ENCODE measurements at regions not wholly inside any gene's neighbourhood (a gene's known extent, or its start where the extent isn't known, plus 50 kb on each side); places are given as distances from the start of the nearest gene placed in this dataset.

- DNase-seq (ENCODE audit: low read depth, low spot score) (no peak), FAIRE-seq (no peak)
- no peaks in the 10 kb centered on the region for H3K36me3 ChIP-seq (ENCODE audit: control insufficient read depth in 2 of 2, extremely low read depth in 1 of 2, insufficient read depth in 2 of 2, low read length in 2 of 2)
- H3K4me3 ChIP-seq (replicated peaks in 1 of 3; ENCODE audit: insufficient read depth in 1 of 3, low read depth in 1 of 3, low read length in 3 of 3): no peak overlapping the region
- H3K27ac ChIP-seq (ENCODE audit: insufficient read depth, low read depth, low read length): no peak overlapping the region
- CTCF ChIA-PET: no interaction called here
- intact Hi-C loops (cut with micrococcal nuclease): no loop called here
- no peak overlapping the region for H3K9ac ChIP-seq (replicated peaks; ENCODE audit: extremely low read depth, insufficient read depth, low read length)
- no peak overlapping the region for H2AFZ ChIP-seq (ENCODE audit: low read depth, low read length)
- dilution Hi-C loops (cut with MboI; ENCODE audit: extremely low pct_ligation_motif_present, low sequenced_read_pairs): no loop called here
- no peaks in the 10 kb centered on the region for H3K27me3 ChIP-seq (ENCODE audit: control insufficient read depth in 2 of 2, insufficient read depth in 2 of 2, low read length in 2 of 2)
- no peaks in the 10 kb centered on the region for H4K20me1 ChIP-seq (replicated peaks; ENCODE audit: control insufficient read depth, extremely low read depth, insufficient read depth, low read length)
- H3K79me2 ChIP-seq (ENCODE audit: control insufficient read depth, insufficient read depth, low read length): no peaks in the 10 kb centered on the region
- no peak for TF ChIP-seq CTCF (IDR thresholded peaks at IDR 0.05; ENCODE audit: extremely low read depth in 1 of 2, insufficient read depth in 1 of 2, low read depth in 1 of 2, low read length in 2 of 2)
- TF ChIP-seq EZH2 (IDR thresholded peaks at IDR 0.05; ENCODE audit: borderline replicate concordance, low read depth, low read length, severe bottlenecking): no peak
- no peak for TF ChIP-seq MYC (IDR thresholded peaks at IDR 0.05; ENCODE audit: low read depth, low read length)
- TF ChIP-seq GATA2 (IDR thresholded peaks at IDR 0.05; ENCODE audit: insufficient read depth, insufficient read length, low read depth, low read length): no peak
- H3K9me3 ChIP-seq (replicated peaks; ENCODE audit: control insufficient read depth, insufficient read depth, low read length): no peaks in the 10 kb centered on the region
- H3K4me2 ChIP-seq (ENCODE audit: insufficient read depth, low read length): no peak overlapping the region
- POLR2A ChIA-PET: no interaction called here
- BruUV-seq (replicated peaks): no TSS peak
- no peaks in the 10 kb centered on the region for H3K4me1 ChIP-seq (ENCODE audit: control insufficient read depth, extremely low read depth, insufficient read depth, low read length)
- H3K9me1 ChIP-seq (replicated peaks; ENCODE audit: control insufficient read depth, extremely low read depth, insufficient read depth, low read length): no peaks in the 10 kb centered on the region
These were observed 158.6 kb upstream of the RAB6C start for GRCh38 chr2:129820908-129821307.

GRCh38 chr2:129821445-129821844 lies 158.0 kb upstream of the RAB6C start:
- dilution Hi-C loops (cut with MboI; ENCODE audit: extremely low pct_ligation_motif_present, low sequenced_read_pairs): no loop called here

More at GRCh38 chr2:129821445-129821844, 158.0 kb upstream of the RAB6C start:
- FAIRE-seq (no peak), DNase-seq (ENCODE audit: low read depth, low spot score) (no peak)
- H3K9ac ChIP-seq (replicated peaks; ENCODE audit: extremely low read depth, insufficient read depth, low read length): no peak overlapping the region
- POLR2A ChIA-PET: no interaction called here
- no peaks in the 10 kb centered on the region for H3K79me2 ChIP-seq (ENCODE audit: control insufficient read depth, insufficient read depth, low read length)
- H3K27me3 ChIP-seq (ENCODE audit: control insufficient read depth in 2 of 2, insufficient read depth in 2 of 2, low read length in 2 of 2): no peaks in the 10 kb centered on the region
- H3K4me1 ChIP-seq (ENCODE audit: control insufficient read depth, extremely low read depth, insufficient read depth, low read length): no peaks in the 10 kb centered on the region
- no peaks in the 10 kb centered on the region for H3K36me3 ChIP-seq (ENCODE audit: control insufficient read depth in 2 of 2, extremely low read depth in 1 of 2, insufficient read depth in 2 of 2, low read length in 2 of 2)
- no peak overlapping the region for H2AFZ ChIP-seq (ENCODE audit: low read depth, low read length)
- no peak overlapping the region for H3K4me2 ChIP-seq (ENCODE audit: insufficient read depth, low read length)
- intact Hi-C loops (cut with micrococcal nuclease): no loop called here
- no peaks in the 10 kb centered on the region for H3K9me3 ChIP-seq (replicated peaks; ENCODE audit: control insufficient read depth, insufficient read depth, low read length)
- H3K4me3 ChIP-seq (replicated peaks in 1 of 3; ENCODE audit: insufficient read depth in 1 of 3, low read depth in 1 of 3, low read length in 3 of 3): no peak overlapping the region
- TF ChIP-seq JUN (IDR thresholded peaks at IDR 0.05; ENCODE audit: borderline replicate concordance, insufficient read depth, insufficient read length, low read depth): no peak
- no peak for TF ChIP-seq MYC (IDR thresholded peaks at IDR 0.05; ENCODE audit: low read depth, low read length)
- no peak for TF ChIP-seq POLR2A (IDR thresholded peaks at IDR 0.05; ENCODE audit: low read depth, low read length)
- no peak for TF ChIP-seq CTCF (IDR thresholded peaks at IDR 0.05; ENCODE audit: extremely low read depth in 1 of 2, insufficient read depth in 1 of 2, low read depth in 1 of 2, low read length in 2 of 2)
- no peak for TF ChIP-seq MAX (IDR thresholded peaks at IDR 0.05; ENCODE audit: insufficient read depth, insufficient read length)
- no peak for TF ChIP-seq GATA2 (IDR thresholded peaks at IDR 0.05; ENCODE audit: insufficient read depth, insufficient read length, low read depth, low read length)
- TF ChIP-seq EZH2 (IDR thresholded peaks at IDR 0.05; ENCODE audit: borderline replicate concordance, low read depth, low read length, severe bottlenecking): no peak
- no peak for TF ChIP-seq FOS (IDR thresholded peaks at IDR 0.05; ENCODE audit: borderline replicate concordance, insufficient read depth, low read length)
- no peak for TF ChIP-seq POLR2AphosphoS5 (IDR thresholded peaks at IDR 0.05; ENCODE audit: insufficient read depth, low read depth, low read length)
- no TSS peak for BruUV-seq (replicated peaks)
- no peaks in the 10 kb centered on the region for H3K9me1 ChIP-seq (replicated peaks; ENCODE audit: control insufficient read depth, extremely low read depth, insufficient read depth, low read length)
- no peaks in the 10 kb centered on the region for H4K20me1 ChIP-seq (replicated peaks; ENCODE audit: control insufficient read depth, extremely low read depth, insufficient read depth, low read length)
- no peak overlapping the region for H3K27ac ChIP-seq (ENCODE audit: insufficient read depth, low read depth, low read length)
- CTCF ChIA-PET: no interaction called here
